Ureter (tissue), 1 donor: ENCODE measurements at regions not wholly inside any gene's neighbourhood (a gene's known extent, or its start where the extent isn't known, plus 50 kb on each side); places are given as distances from the start of the nearest gene placed in this dataset.
A peak's percentile ranks its signal among the peaks of the same experiment; 100 is the strongest.

Experiments used
- DNase-seq: peaks from one replicate; pipeline ENCODE4 v3.0.0-alpha.2; 2020; ENCODE audit warnings: low spot score
- donor health status: DM: yes; HTN: yes; CAD: no.

DNA sequence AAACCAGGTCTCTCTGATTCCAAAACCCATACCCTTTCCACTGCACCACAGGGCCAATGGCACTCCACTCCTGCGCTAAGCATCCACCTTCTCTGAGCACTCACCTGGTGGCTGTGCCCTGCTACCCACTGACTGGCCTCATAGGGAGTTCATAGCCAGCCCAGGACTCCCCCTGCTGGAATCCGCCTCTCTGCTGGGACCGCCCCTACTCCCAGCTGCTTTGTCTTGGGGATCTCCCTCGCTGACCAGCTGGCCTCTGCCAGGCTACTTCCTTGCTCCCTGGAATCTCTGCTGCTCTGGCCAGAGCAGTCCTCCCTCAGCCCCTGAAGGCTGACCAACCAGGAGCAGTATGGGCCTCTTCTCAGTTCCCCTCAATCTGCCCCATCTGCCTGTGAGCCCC lies 129.7 kb downstream of the FAXC start:
- no peak for DNase-seq

GRCh38 chr6:99216959-99217358 lies 132.5 kb downstream of the FAXC start:
- DNase-seq = no peak

- DNase-seq = no peak
Observed at GRCh38 chr6:99195986-99196655, 153.4 kb downstream of the FAXC start.

DNA sequence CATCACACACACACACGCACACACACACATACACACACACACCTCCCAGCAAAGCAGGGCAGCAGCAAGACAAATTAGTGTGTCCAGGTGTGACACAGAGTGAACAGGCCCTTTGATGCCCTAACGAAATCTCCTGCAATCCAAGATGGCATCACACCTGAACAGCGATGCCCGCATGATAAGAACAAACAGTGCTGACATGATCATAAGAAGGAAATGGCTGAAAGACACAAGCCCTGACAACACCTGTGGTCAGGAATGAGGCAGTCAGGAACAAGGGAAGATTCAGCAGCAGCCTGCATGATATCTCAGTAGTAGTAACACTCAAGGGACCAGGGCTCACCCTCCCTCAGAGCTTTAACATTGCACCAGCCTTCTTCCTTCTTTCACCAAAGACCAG lies 156.9 kb downstream of the FAXC start:
- no peak for DNase-seq

DNA sequence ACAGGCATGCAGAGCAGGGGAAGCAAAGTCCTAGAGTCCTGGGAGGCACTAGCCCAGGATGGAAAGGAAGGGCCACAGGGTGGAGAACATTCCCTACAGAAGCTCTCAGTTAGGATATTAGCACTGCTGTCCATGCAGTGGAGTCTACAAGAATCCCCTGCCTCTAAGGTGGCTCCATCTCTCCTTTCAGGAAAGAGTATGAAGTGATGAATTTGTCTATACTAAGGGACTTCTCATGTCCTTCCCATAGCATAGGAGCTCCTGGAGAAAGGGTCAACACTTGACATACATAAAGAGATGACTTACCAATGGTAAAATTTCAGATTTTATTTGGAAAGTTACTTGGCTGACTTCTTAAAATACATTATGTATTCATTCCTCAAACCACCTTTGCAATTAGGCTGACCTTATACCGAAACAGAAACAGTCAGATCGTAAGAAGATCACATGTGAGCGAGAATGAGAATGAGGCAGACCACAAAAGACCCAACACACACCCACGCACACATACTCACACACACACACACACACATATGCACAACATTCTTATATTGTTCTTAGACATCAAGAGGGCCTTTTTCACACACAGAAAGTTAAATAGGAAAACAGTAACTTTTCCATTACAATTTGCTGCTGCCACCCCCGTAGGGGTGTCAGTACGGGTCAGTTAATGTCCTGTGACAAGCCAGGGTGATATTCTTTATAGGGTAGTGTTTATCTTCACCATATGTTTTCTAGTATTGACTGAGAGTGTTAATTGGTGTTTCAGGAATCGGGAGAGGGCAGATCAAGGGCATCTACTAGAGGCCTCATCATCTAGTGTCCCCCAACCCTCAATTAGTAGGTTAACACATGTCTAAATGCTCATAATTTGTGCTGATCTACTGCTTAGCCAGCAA lies 159.4 kb downstream of the FAXC start:
- no peak for DNase-seq

GRCh38 chr6:99187429-99187828 lies 162.0 kb downstream of the FAXC start:
- no peak for DNase-seq

- DNase-seq = no peak
Observed at GRCh38 chr6:99186417-99186816, 163.1 kb downstream of the FAXC start.

GRCh38 chr6:99185525-99185924 lies 163.9 kb downstream of the FAXC start:
- DNase-seq = no peak

- DNase-seq = no peak
Observed at GRCh38 chr6:99184696-99185095, 164.8 kb downstream of the FAXC start.

GRCh38 chr6:99183066-99183465 lies 166.4 kb downstream of the FAXC start:
- DNase-seq = no peak

- DNase-seq = no peak
Observed at GRCh38 chr6:99181174-99181573, 168.3 kb downstream of the FAXC start.

DNA sequence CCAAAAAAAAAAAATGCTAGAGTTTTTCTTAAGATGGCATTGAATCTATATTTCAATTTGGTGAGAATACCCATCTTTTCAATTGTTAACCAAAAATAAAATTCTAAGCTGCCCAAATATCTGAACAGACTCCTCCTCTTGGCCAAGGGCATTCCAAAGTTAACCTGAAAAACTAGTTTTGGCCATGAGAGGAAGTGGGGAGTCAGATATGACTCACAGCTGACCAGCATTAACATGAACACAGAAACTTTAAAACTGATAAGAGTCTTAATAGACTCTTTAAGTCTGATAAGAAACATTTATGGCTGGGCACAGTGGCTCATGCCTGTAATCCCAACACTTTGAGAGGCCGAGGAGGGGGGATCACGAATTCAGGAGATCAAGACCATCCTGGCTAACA lies 171.3 kb downstream of the FAXC start:
- peak; percentile 44 for DNase-seq

- DNase-seq = no peak
Observed at GRCh38 chr6:99177736-99178135, 171.7 kb downstream of the FAXC start.

- DNase-seq = no peak
Observed at GRCh38 chr6:99165838-99166237, 183.6 kb downstream of the FAXC start.

DNA sequence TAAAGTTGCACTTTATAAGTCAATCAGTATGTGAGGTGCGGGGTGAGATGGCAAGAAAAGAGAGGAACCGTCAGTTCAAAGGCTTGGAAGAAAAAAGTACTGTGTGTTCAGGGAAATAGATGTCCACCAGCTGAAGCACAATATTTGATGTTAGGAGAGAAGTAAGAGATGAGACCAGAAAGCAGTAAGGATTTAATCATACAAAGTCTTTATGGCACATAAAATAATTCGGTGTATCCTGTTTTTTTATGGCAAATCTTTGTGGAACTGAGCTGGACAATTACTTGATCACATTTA lies 197.2 kb downstream of the FAXC start:
- no peak for DNase-seq

DNA sequence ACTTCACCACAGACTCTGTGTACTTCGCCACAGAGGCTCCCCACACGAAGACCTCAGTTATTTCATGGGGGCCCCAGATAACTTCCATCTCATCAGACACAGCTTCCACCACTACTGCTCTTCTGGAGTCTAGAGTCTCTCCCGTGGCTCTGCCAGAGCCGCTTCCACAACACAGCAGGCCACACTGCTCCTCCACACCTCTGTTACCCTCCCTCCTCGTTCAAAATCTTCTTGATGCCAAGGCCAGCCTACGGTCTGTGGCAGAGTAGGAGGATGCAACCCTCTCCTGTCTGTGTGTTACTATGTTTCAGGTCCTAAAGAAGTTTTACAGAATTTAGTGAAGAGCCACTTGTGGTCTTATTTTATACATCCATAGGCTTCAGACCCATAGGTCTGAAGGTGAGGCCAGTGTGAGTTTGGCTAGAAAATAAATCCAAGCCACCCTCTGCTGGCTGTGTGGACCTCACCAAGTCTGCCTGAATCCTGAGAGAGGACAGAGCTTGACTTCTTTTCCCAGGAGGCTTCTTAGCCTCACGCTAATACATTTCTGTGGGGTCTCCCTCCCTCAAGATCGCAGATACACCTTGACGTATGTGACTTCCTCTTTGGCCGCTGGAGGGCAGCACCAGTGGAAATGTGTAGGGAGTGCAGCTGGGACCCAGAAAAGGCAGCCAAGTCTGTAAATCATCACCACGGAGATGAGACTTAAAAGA lies 197.7 kb downstream of the FAXC start:
- no peak for DNase-seq

- no peak for DNase-seq
Observed at GRCh38 chr6:99148761-99149160, 200.7 kb downstream of the FAXC start.

- no peak for DNase-seq
Observed at GRCh38 chr6:99148111-99148510, 200.4 kb upstream of the FBXL4 start.

GRCh38 chr6:99147206-99147605 lies 199.5 kb upstream of the FBXL4 start:
- no peak for DNase-seq

- no peak for DNase-seq
Observed at GRCh38 chr6:99146711-99147110, 199.0 kb upstream of the FBXL4 start.

- no peak for DNase-seq
Observed at GRCh38 chr6:99145738-99146137, 198.0 kb upstream of the FBXL4 start.

DNA sequence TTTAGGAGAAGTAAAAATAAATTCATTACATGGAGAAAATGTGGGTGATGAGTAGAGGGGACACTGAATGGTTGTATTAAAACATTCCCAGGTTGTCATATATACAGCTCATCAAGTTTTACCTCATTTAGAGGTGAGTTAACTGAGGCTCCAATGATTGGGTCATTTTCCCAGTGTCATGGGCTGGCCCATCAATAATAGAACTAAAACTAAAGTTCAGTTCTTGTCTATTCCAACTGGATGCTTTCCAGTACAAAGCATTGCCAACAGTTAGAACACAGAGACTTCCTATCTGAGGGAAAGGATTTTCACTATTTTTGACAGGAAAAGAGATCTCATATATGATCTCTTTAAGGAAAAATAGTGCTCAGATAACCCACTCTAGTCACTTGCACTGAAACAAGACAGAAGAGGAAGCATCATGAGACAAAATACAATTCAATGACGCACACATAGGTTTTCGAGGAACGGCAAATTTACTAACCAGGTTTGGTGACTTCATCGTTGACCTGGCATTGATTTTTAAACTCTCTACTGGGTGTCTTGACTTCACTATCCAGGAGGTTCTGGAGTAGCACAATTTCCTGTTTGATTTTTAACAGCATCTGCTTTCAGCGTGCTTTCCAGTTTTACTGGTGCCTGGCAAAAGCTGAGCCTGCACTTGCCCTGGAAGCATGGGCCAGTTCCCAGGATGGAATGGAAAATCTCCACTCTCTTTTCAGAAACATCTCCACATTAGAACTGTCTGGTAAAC lies 195.5 kb upstream of the FBXL4 start:
- DNase-seq = no peak
